ENCODE measurements at regions not wholly inside any gene's neighbourhood (a gene's known extent, or its start where the extent isn't known, plus 50 kb on each side); places are given as distances from the start of the nearest gene placed in this dataset.

GRCh38 chr6:80733641-80734040 lies 627.2 kb downstream of the BCKDHB start:
- Histone ChIP-seq H4K20me1 (ENCODE audit: insufficient read depth) (no peaks in the 10 kb centered on the region), H3F3A (ENCODE audit: insufficient read depth) (peaks cover 10% of the 10 kb centered on the region; the same call in 1 of the 2 replicates), H3K4me2 (ENCODE audit: unreplicated experiment) (peak overlapping the region; percentile 10), H3K4me3 (no peak overlapping the region), H3K4me1 (ENCODE audit: insufficient read depth) (peaks cover 14% of the 10 kb centered on the region), H3K27me3 (replicated peaks; ENCODE audit: insufficient read depth) (no peaks in the 10 kb centered on the region), H3K9me3 (ENCODE audit: low read depth) (no peaks in the 10 kb centered on the region), H3K27ac (no peak overlapping the region), H3K9ac (no peak overlapping the region), H3K9me2 (ENCODE audit: insufficient read depth) (peaks cover 3% of the 10 kb centered on the region; the same call in 1 of the 2 replicates), H2AFZ (peak overlapping the region; percentile 54), H3K79me2 (ENCODE audit: insufficient read depth) (no peaks in the 10 kb centered on the region), H3K36me3 (ENCODE audit: low read depth) (no peaks in the 10 kb centered on the region)
- 41 to 46% methylated on average over 2 of the region's 2 CpGs for WGBS, 2 experiments (ENCODE audit: low coverage in 1 of 2, low lambda C conversion rate in 2 of 2, missing lambda C conversion rate in 2 of 2)
- TF ChIP-seq EZH2phosphoT487 (IDR thresholded peaks at IDR 0.05; ENCODE audit: insufficient read depth, low read depth) = no peak
- no peak for TF ChIP-seq EZH2 (IDR thresholded peaks at IDR 0.05; ENCODE audit: insufficient read depth, poor library complexity, severe bottlenecking)
- peak; percentile 5 for DNase-seq
- in situ Hi-C loops (cut with MboI) = no loop called here

GRCh38 chr6:80728830-80729229 lies 622.4 kb downstream of the BCKDHB start:
- in situ Hi-C loops (cut with MboI) = no loop called here
- no peaks in the 10 kb centered on the region for H3K36me3 ChIP-seq (ENCODE audit: low read depth)
- H3K4me1 ChIP-seq (ENCODE audit: insufficient read depth) = peaks cover 22% of the 10 kb centered on the region
- H4K20me1 ChIP-seq (ENCODE audit: insufficient read depth) = no peaks in the 10 kb centered on the region
- no peak overlapping the region for H3K4me2 ChIP-seq (ENCODE audit: unreplicated experiment)
- H3K9me2 ChIP-seq (ENCODE audit: insufficient read depth) = no peaks in the 10 kb centered on the region
- no peaks in the 10 kb centered on the region for H3K27me3 ChIP-seq (replicated peaks; ENCODE audit: insufficient read depth)
- 18 to 30% methylated on average over 1 of the region's 1 CpG for WGBS, 2 experiments (ENCODE audit: low coverage in 1 of 2, low lambda C conversion rate in 2 of 2, missing lambda C conversion rate in 2 of 2)
- peaks cover 10% of the 10 kb centered on the region; the same call in 1 of the 2 replicates for H3F3A ChIP-seq (ENCODE audit: insufficient read depth)
- no peaks in the 10 kb centered on the region for H3K9me3 ChIP-seq (ENCODE audit: low read depth)
- H3K9ac ChIP-seq = no peak overlapping the region
- no peak overlapping the region for H3K4me3 ChIP-seq
- peak; percentile 3 for DNase-seq
- H3K27ac ChIP-seq = no peak overlapping the region
- no peak for TF ChIP-seq EZH2 (IDR thresholded peaks at IDR 0.05; ENCODE audit: insufficient read depth, poor library complexity, severe bottlenecking)
- TF ChIP-seq EZH2phosphoT487 (IDR thresholded peaks at IDR 0.05; ENCODE audit: insufficient read depth, low read depth) = no peak
- 0 out of 2 replicates have a peak overlapping the region, but pooled peaks have one; percentile 4 for H2AFZ ChIP-seq
- no peaks in the 10 kb centered on the region for H3K79me2 ChIP-seq (ENCODE audit: insufficient read depth)

- Histone ChIP-seq H3K4me3 (no peak overlapping the region), H3K4me1 (ENCODE audit: insufficient read depth) (peaks cover 16% of the 10 kb centered on the region), H3K4me2 (ENCODE audit: unreplicated experiment) (no peak overlapping the region), H3K9ac (no peak overlapping the region), H4K20me1 (ENCODE audit: insufficient read depth) (no peaks in the 10 kb centered on the region), H3K79me2 (ENCODE audit: insufficient read depth) (no peaks in the 10 kb centered on the region), H2AFZ (0 out of 2 replicates have a peak overlapping the region, but pooled peaks have one; percentile 4), H3K36me3 (ENCODE audit: low read depth) (no peaks in the 10 kb centered on the region), H3K27ac (no peak overlapping the region), H3F3A (ENCODE audit: insufficient read depth) (0 out of 2 replicates have a peak, but pooled peaks cover 5% of the 10 kb centered on the region), H3K27me3 (replicated peaks; ENCODE audit: insufficient read depth) (no peaks in the 10 kb centered on the region), H3K9me2 (ENCODE audit: insufficient read depth) (no peaks in the 10 kb centered on the region), H3K9me3 (ENCODE audit: low read depth) (no peaks in the 10 kb centered on the region)
- in situ Hi-C loops (cut with MboI) = no loop called here
- DNase-seq = no peak
- TF ChIP-seq EZH2phosphoT487 (IDR thresholded peaks at IDR 0.05; ENCODE audit: insufficient read depth, low read depth) (no peak), EZH2 (IDR thresholded peaks at IDR 0.05; ENCODE audit: insufficient read depth, poor library complexity, severe bottlenecking) (no peak)
- 0 to 7% methylated on average over 1 of the region's 1 CpG for WGBS, 2 experiments (ENCODE audit: low coverage in 1 of 2, low lambda C conversion rate in 2 of 2, missing lambda C conversion rate in 2 of 2)
These were observed 621.8 kb downstream of the BCKDHB start for GRCh38 chr6:80728101-80728750.

- no peaks in the 10 kb centered on the region for H3K9me2 ChIP-seq (ENCODE audit: insufficient read depth)
- no peaks in the 10 kb centered on the region for H3K79me2 ChIP-seq (ENCODE audit: insufficient read depth)
- 0 out of 2 replicates have a peak, but pooled peaks cover 12% of the 10 kb centered on the region for H3K4me1 ChIP-seq (ENCODE audit: insufficient read depth)
- H3K9me3 ChIP-seq (ENCODE audit: low read depth) = no peaks in the 10 kb centered on the region
- TF ChIP-seq EZH2 (IDR thresholded peaks at IDR 0.05; ENCODE audit: insufficient read depth, poor library complexity, severe bottlenecking) = no peak
- TF ChIP-seq EZH2phosphoT487 (IDR thresholded peaks at IDR 0.05; ENCODE audit: insufficient read depth, low read depth) = no peak
- WGBS, 2 experiments (ENCODE audit: low coverage in 1 of 2, low lambda C conversion rate in 2 of 2, missing lambda C conversion rate in 2 of 2) = 10 to 21% methylated on average over 5 of the region's 5 CpGs
- no peak overlapping the region for H3K4me3 ChIP-seq
- no peaks in the 10 kb centered on the region for H3K36me3 ChIP-seq (ENCODE audit: low read depth)
- no peaks in the 10 kb centered on the region for H3K27me3 ChIP-seq (replicated peaks; ENCODE audit: insufficient read depth)
- no peaks in the 10 kb centered on the region for H4K20me1 ChIP-seq (ENCODE audit: insufficient read depth)
- 0 out of 2 replicates have a peak, but pooled peaks cover 5% of the 10 kb centered on the region for H3F3A ChIP-seq (ENCODE audit: insufficient read depth)
- H2AFZ ChIP-seq = peak overlapping the region; percentile 55
- DNase-seq = peak; percentile 27
- no peak overlapping the region for H3K27ac ChIP-seq
- no peak overlapping the region for H3K9ac ChIP-seq
- in situ Hi-C loops (cut with MboI) = no loop called here
- H3K4me2 ChIP-seq (ENCODE audit: unreplicated experiment) = peak overlapping the region; percentile 5
These were observed 618.9 kb downstream of the BCKDHB start for GRCh38 chr6:80725156-80725930.

All from GM23248 (cell line).